Neural cell (in vitro differentiated cells): ENCODE measurements at regions not wholly inside any gene's neighbourhood (a gene's known extent, or its start where the extent isn't known, plus 50 kb on each side); places are given as distances from the start of the nearest gene placed in this dataset.

Experiments used
- H2AFZ ChIP-seq: fragments of 200-600, 300-800 bp; sonication (generic), shearing (Covaris generic); 2 replicates; pipeline ENCODE4 v1.6.0; 2014; ENCODE audit warnings: low read depth, mild to moderate bottlenecking, antibody characterized with exemption, low read length, moderate library complexity
- H3F3A ChIP-seq: fragments of 200-600 bp; shearing (Covaris generic); 2 replicates; pipeline ENCODE4 v1.6.1; 2016; ENCODE audit warnings: mild to moderate bottlenecking, moderate library complexity, mixed read lengths, antibody characterized with exemption, low read length; ENCODE audit not compliant: insufficient read depth, poor library complexity, severe bottlenecking
- H3K27ac ChIP-seq: fragments of 200-600, 300-800 bp; sonication (generic), shearing (Covaris generic); 2 replicates; pipeline ENCODE4 v1.5.1; 2014; ENCODE audit warnings: mild to moderate bottlenecking, low read length, moderate library complexity
- H3K27me3 ChIP-seq: fragments of 300-800, 200-600 bp; sonication (generic), shearing (Covaris generic); 2 replicates; pipeline ENCODE4 v1.6.0; 2014; ENCODE audit warnings: mild to moderate bottlenecking, low read depth, low read length, moderate library complexity; ENCODE audit not compliant: insufficient read depth
- H3K36me3 ChIP-seq: fragments of 300-800, 200-600 bp; sonication (generic), shearing (Covaris generic); 2 replicates; pipeline ENCODE4 v1.5.1; 2014; ENCODE audit warnings: mild to moderate bottlenecking, antibody characterized with exemption, low read length, moderate library complexity; ENCODE audit not compliant: insufficient read depth
- H3K4me2 ChIP-seq: fragments of 300-800, 200-600 bp; sonication (generic), shearing (Covaris generic); 2 replicates; pipeline ENCODE4 v1.6.0; 2014; ENCODE audit warnings: mild to moderate bottlenecking, low read length
- H3K4me3 ChIP-seq: fragments of 300-800, 200-600 bp; sonication (generic), shearing (Covaris generic); 2 replicates; pipeline ENCODE4 v1.5.1; 2014; ENCODE audit warnings: mild to moderate bottlenecking, low read length, moderate library complexity
- H3K79me2 ChIP-seq: fragments of 200-600 bp; shearing (Covaris generic); replicated peaks from 2 replicates; pipeline ENCODE4 v1.6.0; 2014; ENCODE audit warnings: mild to moderate bottlenecking, low read length, moderate library complexity; ENCODE audit not compliant: insufficient read depth
- H3K9ac ChIP-seq: fragments of 300-800, 200-600 bp; sonication (generic), shearing (Covaris generic); 2 replicates; pipeline ENCODE4 v1.6.1; 2016; ENCODE audit warnings: mild to moderate bottlenecking, low read length, mixed read lengths
- H3K9me2 ChIP-seq: fragments of 200-600 bp; shearing (Covaris generic); 2 replicates; pipeline ENCODE4 v1.6.1; 2016; ENCODE audit warnings: mild to moderate bottlenecking, low read length, mixed read lengths; ENCODE audit not compliant: insufficient read depth
- H3K9me3 ChIP-seq: fragments of 200-600, 300-800 bp; sonication (generic), shearing (Covaris generic); 2 replicates; pipeline ENCODE4 v1.6.1; 2016; ENCODE audit warnings: mild to moderate bottlenecking, mixed run types, low read length, moderate library complexity, mixed read lengths
- H4K20me1 ChIP-seq: fragments of 200-600 bp; shearing (Covaris generic); 2 replicates; pipeline ENCODE4 v1.6.1; 2016; ENCODE audit warnings: mild to moderate bottlenecking, mixed run types; ENCODE audit not compliant: insufficient read depth
- EP300 ChIP-seq: fragments of 450-650 bp; conservative IDR thresholded peaks from 2 replicates; pipeline ENCODE4 v1.6.1; 2014; ENCODE audit warnings: antibody characterized with exemption, mild to moderate bottlenecking, moderate library complexity; ENCODE audit not compliant: poor library complexity, severe bottlenecking
- EZH2 ChIP-seq: fragments of 200-600, 300-800 bp; shearing (Covaris generic), sonication (generic); IDR thresholded peaks from 2 replicates; pipeline ENCODE4 v1.6.1; 2014; ENCODE audit warnings: antibody characterized with exemption, low read length, borderline replicate concordance, mild to moderate bottlenecking; ENCODE audit not compliant: insufficient read depth, poor library complexity, severe bottlenecking
- MXI1 ChIP-seq: fragments of 450-650 bp; conservative IDR thresholded peaks from 2 replicates; pipeline ENCODE4 v1.6.1; 2014; ENCODE audit warnings: antibody characterized with exemption, mild to moderate bottlenecking; ENCODE audit not compliant: poor library complexity, severe bottlenecking
- POLR2AphosphoS5 ChIP-seq: IDR thresholded peaks from 2 replicates; pipeline ENCODE4 v1.6.1; 2012
- RAD21 ChIP-seq: fragments of 450-650 bp; conservative IDR thresholded peaks from 2 replicates; pipeline ENCODE4 v1.6.1; 2014; ENCODE audit warnings: antibody characterized with exemption, mild to moderate bottlenecking, moderate library complexity
- SMC3 ChIP-seq: fragments of 450-650 bp; conservative IDR thresholded peaks from 2 replicates; pipeline ENCODE4 v1.6.1; 2014; ENCODE audit warnings: antibody characterized with exemption, mild to moderate bottlenecking, moderate library complexity; ENCODE audit not compliant: poor library complexity
- TAF1 ChIP-seq: IDR thresholded peaks from 2 replicates; pipeline ENCODE4 v1.6.1; 2012; ENCODE audit warnings: low read depth
- TF ChIP-seq, protein P1 (sequence below): fragments of 450-650 bp; IDR thresholded peaks from 2 replicates; pipeline ENCODE4 v1.5.1; 2014; ENCODE audit warnings: antibody characterized with exemption, mild to moderate bottlenecking, moderate library complexity; ENCODE audit not compliant: poor library complexity, severe bottlenecking
- TF ChIP-seq, protein P2 (sequence below): IDR thresholded peaks from 2 replicates; pipeline ENCODE4 v1.6.1; 2012; ENCODE audit warnings: borderline replicate concordance

DNA sequence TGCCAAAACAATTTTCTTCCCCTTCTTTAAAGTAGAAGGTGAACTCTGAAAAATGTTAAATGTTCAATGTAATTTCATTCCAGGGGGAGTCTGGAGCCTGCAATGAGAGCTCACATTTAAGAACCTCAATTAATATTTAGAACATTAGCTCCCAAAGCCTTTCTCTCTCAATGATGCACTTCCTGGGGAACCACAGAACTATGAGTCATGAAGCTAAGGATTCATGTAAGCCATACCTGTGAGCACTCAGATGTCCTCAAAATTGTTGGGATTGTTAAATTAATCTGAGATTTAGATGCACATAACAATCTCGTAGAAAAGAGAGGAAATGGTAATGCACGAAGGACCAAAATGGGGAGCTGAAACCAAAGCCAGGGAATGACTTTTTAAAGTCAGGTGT is 244.2 kb upstream of the LRIG1 start:
- no peak overlapping the region for H3K9ac ChIP-seq
- no peak overlapping the region for H3K4me2 ChIP-seq
- no peaks in the 10 kb centered on the region for H3K36me3 ChIP-seq
- H4K20me1 ChIP-seq: no peaks in the 10 kb centered on the region
- no peaks in the 10 kb centered on the region for H3F3A ChIP-seq
- H3K9me3 ChIP-seq: no peaks in the 10 kb centered on the region
- no peak overlapping the region for H2AFZ ChIP-seq
- H3K9me2 ChIP-seq: no peaks in the 10 kb centered on the region
- no peaks in the 10 kb centered on the region for H3K27me3 ChIP-seq
- H3K27ac ChIP-seq: no peak overlapping the region
- TF ChIP-seq, protein P1, sequence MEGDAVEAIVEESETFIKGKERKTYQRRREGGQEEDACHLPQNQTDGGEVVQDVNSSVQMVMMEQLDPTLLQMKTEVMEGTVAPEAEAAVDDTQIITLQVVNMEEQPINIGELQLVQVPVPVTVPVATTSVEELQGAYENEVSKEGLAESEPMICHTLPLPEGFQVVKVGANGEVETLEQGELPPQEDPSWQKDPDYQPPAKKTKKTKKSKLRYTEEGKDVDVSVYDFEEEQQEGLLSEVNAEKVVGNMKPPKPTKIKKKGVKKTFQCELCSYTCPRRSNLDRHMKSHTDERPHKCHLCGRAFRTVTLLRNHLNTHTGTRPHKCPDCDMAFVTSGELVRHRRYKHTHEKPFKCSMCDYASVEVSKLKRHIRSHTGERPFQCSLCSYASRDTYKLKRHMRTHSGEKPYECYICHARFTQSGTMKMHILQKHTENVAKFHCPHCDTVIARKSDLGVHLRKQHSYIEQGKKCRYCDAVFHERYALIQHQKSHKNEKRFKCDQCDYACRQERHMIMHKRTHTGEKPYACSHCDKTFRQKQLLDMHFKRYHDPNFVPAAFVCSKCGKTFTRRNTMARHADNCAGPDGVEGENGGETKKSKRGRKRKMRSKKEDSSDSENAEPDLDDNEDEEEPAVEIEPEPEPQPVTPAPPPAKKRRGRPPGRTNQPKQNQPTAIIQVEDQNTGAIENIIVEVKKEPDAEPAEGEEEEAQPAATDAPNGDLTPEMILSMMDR: no peak
- TF ChIP-seq, protein P2, sequence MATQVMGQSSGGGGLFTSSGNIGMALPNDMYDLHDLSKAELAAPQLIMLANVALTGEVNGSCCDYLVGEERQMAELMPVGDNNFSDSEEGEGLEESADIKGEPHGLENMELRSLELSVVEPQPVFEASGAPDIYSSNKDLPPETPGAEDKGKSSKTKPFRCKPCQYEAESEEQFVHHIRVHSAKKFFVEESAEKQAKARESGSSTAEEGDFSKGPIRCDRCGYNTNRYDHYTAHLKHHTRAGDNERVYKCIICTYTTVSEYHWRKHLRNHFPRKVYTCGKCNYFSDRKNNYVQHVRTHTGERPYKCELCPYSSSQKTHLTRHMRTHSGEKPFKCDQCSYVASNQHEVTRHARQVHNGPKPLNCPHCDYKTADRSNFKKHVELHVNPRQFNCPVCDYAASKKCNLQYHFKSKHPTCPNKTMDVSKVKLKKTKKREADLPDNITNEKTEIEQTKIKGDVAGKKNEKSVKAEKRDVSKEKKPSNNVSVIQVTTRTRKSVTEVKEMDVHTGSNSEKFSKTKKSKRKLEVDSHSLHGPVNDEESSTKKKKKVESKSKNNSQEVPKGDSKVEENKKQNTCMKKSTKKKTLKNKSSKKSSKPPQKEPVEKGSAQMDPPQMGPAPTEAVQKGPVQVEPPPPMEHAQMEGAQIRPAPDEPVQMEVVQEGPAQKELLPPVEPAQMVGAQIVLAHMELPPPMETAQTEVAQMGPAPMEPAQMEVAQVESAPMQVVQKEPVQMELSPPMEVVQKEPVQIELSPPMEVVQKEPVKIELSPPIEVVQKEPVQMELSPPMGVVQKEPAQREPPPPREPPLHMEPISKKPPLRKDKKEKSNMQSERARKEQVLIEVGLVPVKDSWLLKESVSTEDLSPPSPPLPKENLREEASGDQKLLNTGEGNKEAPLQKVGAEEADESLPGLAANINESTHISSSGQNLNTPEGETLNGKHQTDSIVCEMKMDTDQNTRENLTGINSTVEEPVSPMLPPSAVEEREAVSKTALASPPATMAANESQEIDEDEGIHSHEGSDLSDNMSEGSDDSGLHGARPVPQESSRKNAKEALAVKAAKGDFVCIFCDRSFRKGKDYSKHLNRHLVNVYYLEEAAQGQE: no peak
- TF ChIP-seq RAD21: no peak
- no peak for TF ChIP-seq MXI1
- TF ChIP-seq TAF1: no peak
- no peak for TF ChIP-seq EZH2
- no peak for TF ChIP-seq EP300
- TF ChIP-seq POLR2AphosphoS5: no peak
- TF ChIP-seq SMC3: no peak
- no peak overlapping the region for H3K4me3 ChIP-seq
- H3K79me2 ChIP-seq: no peaks in the 10 kb centered on the region

DNA sequence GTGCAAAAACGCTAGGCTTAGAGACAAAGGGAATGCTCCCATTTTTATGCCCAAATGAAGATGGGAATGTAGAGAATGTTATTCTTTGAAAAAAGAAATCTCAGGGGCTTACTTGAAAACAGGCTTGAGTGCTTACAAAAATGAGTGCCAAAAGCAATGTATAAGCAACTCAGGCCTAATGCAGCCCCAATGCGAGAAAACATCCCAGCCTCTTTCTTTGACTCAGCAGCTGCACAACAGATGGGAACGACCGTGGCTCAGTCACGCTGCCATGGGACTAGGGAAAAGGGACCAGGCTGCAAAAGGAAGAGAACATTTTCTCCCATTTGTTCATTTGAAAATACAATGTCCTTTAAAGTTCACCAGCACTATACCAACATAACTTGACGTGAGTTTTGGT is 246.4 kb upstream of the LRIG1 start:
- Histone ChIP-seq H3K36me3 (no peaks in the 10 kb centered on the region), H2AFZ (no peak overlapping the region), H3K4me2 (no peak overlapping the region), H3K9me2 (no peaks in the 10 kb centered on the region), H3K27me3 (no peaks in the 10 kb centered on the region), H3K9me3 (no peaks in the 10 kb centered on the region), H3K9ac (no peak overlapping the region), H4K20me1 (no peaks in the 10 kb centered on the region), H3K4me3 (no peak overlapping the region), H3F3A (no peaks in the 10 kb centered on the region), H3K79me2 (no peaks in the 10 kb centered on the region), H3K27ac (no peak overlapping the region)
- TF ChIP-seq, protein P1: no peak
- TF ChIP-seq, protein P2: no peak
- no peak for TF ChIP-seq POLR2AphosphoS5
